ENCODE measurements at regions not wholly inside any gene's neighbourhood (a gene's known extent, or its start where the extent isn't known, plus 50 kb on each side); places are given as distances from the start of the nearest gene placed in this dataset.

GRCh38 chr4:170698334-170698733, 608.6 kb upstream of the AADAT start:
- TF ChIP-seq CTCF (IDR thresholded peaks at IDR 0.05) (no peak), EZH2 (IDR thresholded peaks at IDR 0.05; ENCODE audit: borderline replicate concordance, insufficient read depth, low read depth, low read length, poor library complexity, severe bottlenecking) (no peak)
